ENCODE measurements at regions not wholly inside any gene's neighbourhood (a gene's known extent, or its start where the extent isn't known, plus 50 kb on each side); places are given as distances from the start of the nearest gene placed in this dataset.

DNA sequence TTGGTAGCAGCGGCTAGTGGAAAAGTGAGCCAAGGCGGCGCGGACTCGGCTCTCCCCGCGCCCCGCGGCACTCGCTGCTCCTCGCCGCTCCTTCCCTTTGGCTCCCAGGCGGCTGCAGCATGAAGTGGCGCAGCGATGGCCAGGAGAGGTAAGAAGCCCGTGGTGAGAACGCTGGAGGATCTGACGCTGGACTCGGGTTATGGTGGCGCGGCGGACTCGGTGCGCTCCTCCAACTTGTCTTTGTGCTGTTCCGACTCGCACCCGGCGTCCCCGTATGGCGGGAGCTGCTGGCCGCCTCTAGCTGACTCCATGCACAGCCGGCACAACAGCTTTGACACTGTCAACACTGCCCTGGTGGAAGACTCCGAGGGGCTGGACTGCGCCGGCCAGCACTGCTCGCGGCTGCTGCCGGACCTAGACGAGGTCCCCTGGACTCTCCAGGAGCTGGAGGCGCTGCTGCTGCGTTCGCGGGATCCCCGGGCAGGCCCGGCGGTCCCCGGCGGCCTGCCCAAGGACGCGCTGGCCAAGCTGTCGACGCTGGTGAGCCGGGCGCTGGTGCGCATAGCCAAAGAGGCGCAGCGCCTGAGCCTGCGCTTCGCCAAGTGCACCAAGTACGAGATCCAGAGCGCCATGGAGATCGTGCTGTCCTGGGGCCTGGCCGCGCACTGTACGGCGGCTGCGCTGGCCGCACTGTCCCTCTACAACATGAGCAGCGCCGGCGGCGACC, 225.6 kb upstream of the CRY1 start:
- Histone ChIP-seq H3K4me3 (peak overlapping the region; percentile 53 to 73 (median 66)), H3K27ac (peak overlapping the region; percentile 79 to 87 (median 83)), H3K9me3 (no peaks in the 10 kb centered on the region), H3K27me3 (peaks cover 0 to 87% (median 0%) of the 10 kb centered on the region in 4 donors), H3K36me3 (no peaks in the 10 kb centered on the region), H3K4me1 (peaks cover 13 to 58% (median 17%) of the 10 kb centered on the region in 3 donors)
- TF ChIP-seq, protein P1, sequence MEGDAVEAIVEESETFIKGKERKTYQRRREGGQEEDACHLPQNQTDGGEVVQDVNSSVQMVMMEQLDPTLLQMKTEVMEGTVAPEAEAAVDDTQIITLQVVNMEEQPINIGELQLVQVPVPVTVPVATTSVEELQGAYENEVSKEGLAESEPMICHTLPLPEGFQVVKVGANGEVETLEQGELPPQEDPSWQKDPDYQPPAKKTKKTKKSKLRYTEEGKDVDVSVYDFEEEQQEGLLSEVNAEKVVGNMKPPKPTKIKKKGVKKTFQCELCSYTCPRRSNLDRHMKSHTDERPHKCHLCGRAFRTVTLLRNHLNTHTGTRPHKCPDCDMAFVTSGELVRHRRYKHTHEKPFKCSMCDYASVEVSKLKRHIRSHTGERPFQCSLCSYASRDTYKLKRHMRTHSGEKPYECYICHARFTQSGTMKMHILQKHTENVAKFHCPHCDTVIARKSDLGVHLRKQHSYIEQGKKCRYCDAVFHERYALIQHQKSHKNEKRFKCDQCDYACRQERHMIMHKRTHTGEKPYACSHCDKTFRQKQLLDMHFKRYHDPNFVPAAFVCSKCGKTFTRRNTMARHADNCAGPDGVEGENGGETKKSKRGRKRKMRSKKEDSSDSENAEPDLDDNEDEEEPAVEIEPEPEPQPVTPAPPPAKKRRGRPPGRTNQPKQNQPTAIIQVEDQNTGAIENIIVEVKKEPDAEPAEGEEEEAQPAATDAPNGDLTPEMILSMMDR (IDR thresholded peaks at IDR 0.05) = no peak
- TF ChIP-seq POLR2A (IDR thresholded peaks at IDR 0.05) = no peak
- 0% methylated on average over 6 of the region's 72 CpGs; no CpG with 5 or more reads in 1 of the 2 donors for WGBS, 2 donors
- DNase-seq = no peak
- intact Hi-C loops (cut with DNase I) = loop anchor here (10.0 kb wide), 2 partner anchors 184 to 286 kb away; no protein-coding TSS in a partner anchor

DNA sequence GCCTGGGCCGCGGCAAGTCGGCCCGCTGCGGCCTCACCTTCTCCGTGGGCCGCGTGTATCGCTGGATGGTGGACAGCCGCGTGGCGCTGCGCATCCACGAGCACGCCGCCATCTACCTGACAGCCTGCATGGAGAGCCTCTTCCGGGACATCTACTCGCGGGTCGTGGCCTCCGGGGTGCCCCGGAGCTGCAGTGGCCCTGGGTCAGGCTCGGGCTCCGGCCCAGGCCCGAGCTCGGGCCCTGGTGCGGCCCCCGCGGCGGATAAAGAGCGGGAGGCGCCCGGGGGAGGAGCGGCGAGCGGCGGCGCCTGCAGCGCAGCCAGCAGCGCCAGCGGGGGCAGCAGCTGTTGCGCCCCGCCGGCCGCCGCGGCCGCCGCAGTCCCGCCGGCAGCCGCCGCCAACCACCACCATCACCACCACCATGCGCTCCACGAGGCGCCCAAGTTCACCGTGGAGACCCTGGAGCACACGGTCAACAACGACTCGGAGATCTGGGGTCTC, 226.2 kb upstream of the CRY1 start:
- intact Hi-C loops (cut with DNase I) = loop anchor here (10.0 kb wide), 2 partner anchors 185 to 285 kb away; no protein-coding TSS in a partner anchor
- no peak for DNase-seq
- H3K27ac ChIP-seq = peak overlapping the region; percentile 79 to 87 (median 83)
- H3K27me3 ChIP-seq = peaks cover 0 to 83% (median 0%) of the 10 kb centered on the region in 4 donors
- 1% methylated on average over 16 of the region's 60 CpGs; no CpG with 5 or more reads in 1 of the 2 donors for WGBS, 2 donors
- peak overlapping the region; percentile 53 to 73 (median 66) for H3K4me3 ChIP-seq
- H3K4me1 ChIP-seq = peaks cover 13 to 64% (median 17%) of the 10 kb centered on the region in 3 donors
- TF ChIP-seq POLR2A (IDR thresholded peaks at IDR 0.05) = no peak
- TF ChIP-seq, protein P1 (IDR thresholded peaks at IDR 0.05) = no peak
- H3K9me3 ChIP-seq = no peaks in the 10 kb centered on the region
- H3K36me3 ChIP-seq = no peaks in the 10 kb centered on the region

DNA sequence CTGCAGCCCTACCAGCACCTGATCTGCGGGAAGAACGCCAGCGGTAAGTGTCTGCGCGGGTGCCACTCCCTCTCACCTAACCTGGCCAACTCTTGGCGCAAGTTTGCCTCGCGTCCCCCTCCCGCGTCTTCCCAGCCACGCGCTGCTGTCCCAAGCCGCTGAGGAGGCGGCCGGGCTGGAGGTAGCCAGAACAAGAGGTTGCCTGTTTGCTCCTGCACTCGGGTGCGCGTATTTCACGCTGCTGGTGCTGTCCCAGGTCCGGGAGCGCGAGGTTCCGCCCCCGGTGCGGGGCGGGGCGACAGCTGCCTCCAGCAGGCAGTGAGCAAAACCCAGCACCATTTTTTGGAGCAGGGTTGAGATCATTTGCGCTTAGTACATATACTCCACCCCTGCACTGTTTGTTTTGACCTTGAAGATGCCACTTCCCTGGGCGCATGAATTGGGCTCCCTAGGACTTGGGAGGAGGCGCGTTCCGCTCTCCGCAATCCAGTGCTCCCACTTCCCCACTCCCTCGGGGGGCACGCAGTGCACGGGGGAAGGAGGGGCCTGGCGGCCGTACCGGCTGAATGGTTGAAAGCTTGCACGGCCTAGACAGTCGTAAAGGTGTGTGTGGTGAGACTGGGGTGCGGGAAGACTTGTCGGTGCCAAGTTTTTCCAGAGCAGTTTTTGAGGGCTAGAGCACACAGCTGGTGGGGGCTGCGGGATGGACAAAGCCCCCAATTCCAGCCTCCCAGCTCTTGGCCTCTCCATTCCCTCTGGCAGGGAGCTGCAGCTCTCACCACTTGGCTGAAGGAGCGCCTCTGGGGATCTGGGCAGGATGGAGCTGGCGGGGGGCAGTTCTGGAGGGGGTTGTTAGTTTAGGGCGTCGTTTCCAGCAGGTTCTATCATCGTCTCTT, 226.9 kb upstream of the CRY1 start:
- H3K4me3 ChIP-seq = peak overlapping the region; percentile 53 to 73 (median 66)

DNA sequence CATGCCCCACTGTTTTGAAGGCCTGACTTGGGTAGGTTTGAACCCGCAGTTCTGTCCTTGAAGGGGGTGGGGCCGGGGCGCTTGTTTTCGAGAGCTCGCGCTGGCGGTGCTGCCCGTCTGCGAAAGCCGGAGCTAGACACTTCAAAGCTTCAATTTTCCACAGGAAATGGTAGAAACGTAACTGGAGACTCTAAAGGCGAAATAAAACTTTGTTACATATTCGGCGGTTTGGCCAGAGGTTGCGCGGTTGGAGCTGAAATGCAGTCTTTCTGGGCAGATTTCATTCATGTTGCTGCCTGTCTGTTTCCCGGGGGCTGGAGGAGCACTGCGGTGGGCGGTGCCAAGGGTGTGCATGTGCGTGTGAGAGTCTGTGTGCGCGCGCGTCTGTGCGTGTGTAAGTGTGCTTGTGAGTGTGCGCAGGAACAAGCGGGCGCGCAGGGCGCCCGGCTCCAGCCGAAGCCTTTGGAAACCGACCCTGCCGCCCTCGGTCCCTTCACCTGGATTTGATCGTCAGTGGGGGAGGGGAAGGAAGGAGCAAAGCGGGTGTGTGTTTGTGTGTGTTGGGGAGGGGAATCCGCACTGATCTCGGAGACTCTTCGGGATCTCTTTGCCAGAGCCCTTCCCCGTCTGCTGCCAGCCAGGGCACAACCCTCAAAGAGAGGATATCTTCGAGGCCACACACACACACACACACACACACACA, 227.7 kb upstream of the CRY1 start:
- WGBS, 2 donors = 0 to 1% methylated on average over 17 to 35 of the region's 42 CpGs
- H3K36me3 ChIP-seq = no peaks in the 10 kb centered on the region
- peaks cover 13 to 76% (median 17%) of the 10 kb centered on the region in 3 donors for H3K4me1 ChIP-seq
- no peak for DNase-seq
- TF ChIP-seq, protein P1 (IDR thresholded peaks at IDR 0.05) = no peak
- TF ChIP-seq POLR2A (IDR thresholded peaks at IDR 0.05) = no peak
- H3K27ac ChIP-seq = peak overlapping the region; percentile 79 to 87 (median 83)
- H3K9me3 ChIP-seq = no peaks in the 10 kb centered on the region
- H3K27me3 ChIP-seq = peaks cover 0 to 75% (median 0%) of the 10 kb centered on the region in 4 donors
- peak overlapping the region; percentile 53 to 73 (median 66) for H3K4me3 ChIP-seq
- intact Hi-C loops (cut with DNase I) = no loop called here

More for the DNA sequence above, 226.9 kb upstream of the CRY1 start:
- H3K27me3 ChIP-seq = peaks cover 0 to 76% (median 0%) of the 10 kb centered on the region in 4 donors
- no peaks in the 10 kb centered on the region for H3K9me3 ChIP-seq
- TF ChIP-seq, protein P1 (IDR thresholded peaks at IDR 0.05) = no peak
- TF ChIP-seq POLR2A (IDR thresholded peaks at IDR 0.05) = peak in 2 of 4 donors; percentile 45 to 57
- 0 to 1% methylated on average over 8 to 26 of the region's 49 CpGs for WGBS, 2 donors
- intact Hi-C loops (cut with DNase I) = no loop called here
- peaks cover 13 to 71% (median 17%) of the 10 kb centered on the region in 3 donors for H3K4me1 ChIP-seq
- no peak for DNase-seq
- no peaks in the 10 kb centered on the region for H3K36me3 ChIP-seq
- H3K27ac ChIP-seq = peak overlapping the region; percentile 79 to 87 (median 83)

Data from esophagus squamous epithelium (tissue), 5 donors.